HG03558 (cell line): ENCODE measurements at regions not wholly inside any gene's neighbourhood (a gene's known extent, or its start where the extent isn't known, plus 50 kb on each side); places are given as distances from the start of the nearest gene placed in this dataset.
"Not testable (repeated sequence)": the region's sequence is repeated elsewhere in the genome, so short reads cannot be mapped to it uniquely, and the experiment has no call there.

Experiments used
- ATAC-seq: cut with Tn5 transposase; IDR thresholded peaks from one replicate; pipeline ENCODE4 v1.9.1; 2021; ENCODE audit warnings: moderate number of reproducible peaks; ENCODE audit not compliant: unreplicated experiment; ENCODE audit errors: extremely low read depth

GRCh38 chr5:116922532-116922931 lies 347.9 kb upstream of the SEMA6A start:
- ATAC-seq: peak; percentile 83

DNA sequence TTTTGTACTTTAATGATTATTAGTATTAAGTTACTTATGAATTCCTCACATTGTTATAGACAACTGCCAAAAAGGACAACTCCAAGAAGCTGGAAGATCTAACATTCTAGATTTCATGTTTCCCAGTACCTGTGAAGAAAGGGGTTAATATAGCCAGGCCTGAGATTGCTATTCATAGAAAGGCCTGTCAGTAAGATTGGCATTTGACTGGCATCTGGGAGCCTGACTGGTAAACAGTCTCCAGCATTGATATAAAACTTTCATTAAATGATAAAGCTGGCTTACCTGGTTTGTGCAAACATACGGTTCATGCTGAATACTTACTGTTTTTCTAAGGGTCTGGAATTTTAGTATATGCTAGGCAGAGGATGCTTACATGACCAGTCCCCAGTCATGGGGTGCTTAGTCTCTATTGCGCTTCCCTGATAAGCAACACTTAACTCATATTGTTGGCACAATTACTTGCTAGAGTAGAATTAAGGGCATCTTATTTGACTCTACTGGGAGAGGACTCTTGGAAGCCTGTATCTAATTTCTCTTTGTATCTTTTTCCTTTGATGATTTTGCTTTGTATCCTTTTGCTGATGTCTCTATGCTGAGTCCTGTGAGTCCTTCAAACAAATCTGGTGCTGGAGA lies 340.4 kb upstream of the SEMA6A start:
- ATAC-seq: no peak

- ATAC-seq: no peak
Observed at GRCh38 chr5:116912221-116912620, 337.6 kb upstream of the SEMA6A start.

DNA sequence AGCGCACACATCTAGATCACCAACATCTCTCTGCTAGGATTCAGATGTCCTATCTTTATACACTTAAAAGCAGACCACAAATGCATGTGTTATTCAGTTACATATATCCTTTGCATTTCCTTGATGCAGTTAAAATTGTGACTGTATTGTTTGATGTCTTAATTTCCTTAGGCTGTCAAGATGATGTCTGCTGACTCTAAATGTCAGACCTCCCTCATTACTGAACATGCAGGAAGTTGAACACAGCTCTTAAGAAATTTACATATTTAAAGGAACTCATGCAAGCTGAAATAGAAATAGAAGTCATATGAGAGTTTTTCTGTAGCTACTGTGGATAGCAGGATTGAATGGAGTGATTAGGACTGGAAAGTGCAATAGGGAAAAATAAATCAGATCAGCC lies 336.5 kb upstream of the SEMA6A start:
- no peak for ATAC-seq

DNA sequence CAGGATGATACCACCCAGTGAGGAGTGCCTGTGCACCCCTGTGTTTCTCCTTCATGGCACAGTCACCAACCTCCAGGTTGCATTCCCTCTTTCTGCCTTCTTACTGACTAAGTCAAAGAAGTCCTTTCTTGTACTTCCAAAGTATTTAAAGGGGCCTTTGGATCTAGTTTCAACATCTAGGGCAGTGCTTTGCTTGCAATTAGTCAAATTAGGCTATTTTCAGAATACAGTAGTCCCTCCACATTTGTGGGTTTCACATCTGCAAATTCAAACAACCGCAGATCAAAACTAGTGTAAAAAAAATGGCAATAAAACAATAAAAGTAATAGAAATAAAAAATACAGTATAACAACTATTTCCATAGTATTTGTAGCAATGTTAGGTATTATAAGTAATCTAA lies 333.9 kb upstream of the SEMA6A start:
- peak; percentile 53 for ATAC-seq

DNA sequence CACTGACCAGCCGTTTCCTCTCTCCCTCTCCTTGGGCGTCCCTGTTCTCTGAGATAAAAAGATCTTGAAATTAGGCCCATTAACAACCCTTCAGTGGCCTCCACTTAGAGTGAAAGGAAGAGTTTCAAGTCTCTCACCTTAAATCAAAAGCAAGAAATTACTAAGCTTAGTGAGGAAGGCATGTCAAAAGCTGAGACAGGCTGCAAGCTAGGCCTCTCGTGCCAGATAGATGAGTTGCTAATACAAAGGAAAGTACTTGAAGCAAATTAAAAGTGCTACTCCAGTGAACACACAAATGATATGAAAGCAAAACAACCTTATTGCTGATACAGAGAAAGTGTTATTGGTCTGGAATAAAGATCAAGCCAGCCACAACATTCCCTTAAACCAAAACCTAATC lies 331.3 kb upstream of the SEMA6A start:
- ATAC-seq: no peak

DNA sequence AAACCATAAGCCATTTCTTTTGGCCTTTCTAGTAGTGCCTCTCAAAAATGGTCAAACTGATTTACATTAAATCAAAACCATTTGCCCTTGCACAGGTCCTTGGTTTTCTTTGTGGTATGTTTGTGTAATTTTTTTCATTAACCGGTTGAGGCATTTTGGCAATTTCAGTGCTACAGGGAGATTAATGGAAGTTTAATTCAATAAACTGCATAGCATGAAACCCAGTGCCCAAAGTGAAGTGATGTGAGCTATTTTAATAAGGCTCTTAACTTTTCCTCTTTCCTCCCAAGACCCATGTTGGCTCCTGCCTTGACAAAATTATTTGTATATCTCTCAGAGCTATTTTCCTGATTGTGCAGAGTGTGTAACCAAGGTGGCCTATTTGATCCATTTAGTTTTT lies 326.2 kb upstream of the SEMA6A start:
- no peak for ATAC-seq

- no peak for ATAC-seq
Observed at GRCh38 chr5:116898917-116899316, 324.3 kb upstream of the SEMA6A start.

DNA sequence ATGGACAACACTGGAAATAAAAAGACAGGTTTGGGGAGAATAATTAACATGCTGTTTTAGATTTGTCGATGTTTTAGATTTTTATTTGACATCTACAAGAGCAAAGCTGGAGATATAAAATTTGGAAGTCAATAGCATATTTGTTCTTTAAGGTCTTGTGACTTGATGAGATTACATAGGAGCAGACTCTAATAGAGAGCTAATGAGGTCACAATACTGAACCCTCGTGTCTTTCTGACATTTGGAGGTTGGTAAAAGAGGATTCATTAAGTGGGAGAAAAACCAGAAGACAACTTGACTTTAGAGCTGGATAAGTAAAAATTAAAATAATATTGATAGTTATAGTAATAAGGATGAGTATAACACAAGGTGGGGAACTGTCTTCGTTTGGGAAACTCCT lies 322.7 kb upstream of the SEMA6A start:
- no peak for ATAC-seq

DNA sequence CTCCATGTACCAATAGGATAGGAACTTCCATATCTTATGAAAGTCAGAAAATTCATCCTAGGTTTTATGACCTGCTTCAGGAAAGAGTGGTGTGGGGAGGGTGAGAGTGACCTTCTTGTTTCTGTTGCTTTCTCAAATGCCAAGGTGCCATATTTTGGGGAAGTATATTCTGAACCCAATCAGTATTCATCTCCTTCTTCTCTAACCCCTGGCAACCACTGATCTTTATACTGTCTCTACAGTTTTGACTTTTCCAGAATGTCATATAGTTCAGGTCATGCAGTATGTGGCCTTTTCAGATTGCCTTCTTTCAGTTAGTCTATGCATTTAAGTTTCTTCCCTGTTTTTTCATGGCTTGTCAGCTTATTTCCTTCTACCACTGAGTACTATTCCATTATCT lies 321.4 kb upstream of the SEMA6A start:
- ATAC-seq: no peak

DNA sequence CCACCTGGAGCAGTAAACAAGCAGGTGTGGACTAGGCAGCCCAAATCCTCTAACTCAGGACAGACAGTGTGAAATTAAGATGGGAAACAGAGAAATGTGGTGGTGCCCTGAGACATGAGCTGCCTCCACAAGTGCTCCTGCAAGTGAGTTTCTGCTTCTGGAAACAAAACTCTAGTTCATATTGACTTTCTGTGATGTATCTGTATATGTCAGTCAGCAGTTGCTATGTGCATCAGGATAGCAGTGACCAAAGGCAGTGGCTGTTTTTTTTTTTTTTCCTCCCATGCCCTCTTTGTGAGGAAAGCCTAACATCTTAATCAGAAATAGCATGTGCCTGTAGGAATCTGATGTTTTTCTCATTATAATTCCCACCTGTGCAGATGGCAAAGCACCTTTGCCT lies 318.4 kb upstream of the SEMA6A start:
- ATAC-seq: no peak

GRCh38 chr5:116887104-116887503 lies 312.5 kb upstream of the SEMA6A start:
- no peak for ATAC-seq

DNA sequence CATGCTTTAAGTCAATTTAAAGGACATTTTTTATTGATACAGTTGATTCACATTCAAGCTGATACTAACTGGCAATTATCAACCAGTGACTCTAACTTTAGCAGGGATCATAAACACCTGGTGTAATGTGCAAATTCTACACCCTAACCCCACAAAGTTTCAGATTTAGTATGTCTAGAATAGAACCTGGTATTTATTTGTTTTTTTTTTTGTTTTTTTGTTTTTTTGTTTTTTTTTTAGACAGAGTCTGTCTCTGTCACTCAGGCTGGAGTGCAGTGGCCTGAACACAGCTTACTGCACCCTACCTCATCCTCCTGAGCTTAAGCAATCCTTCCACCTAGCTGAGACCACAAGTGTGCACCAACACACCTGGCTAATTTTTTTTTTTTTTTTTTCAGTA lies 311.2 kb upstream of the SEMA6A start:
- peak; percentile 57 for ATAC-seq

DNA sequence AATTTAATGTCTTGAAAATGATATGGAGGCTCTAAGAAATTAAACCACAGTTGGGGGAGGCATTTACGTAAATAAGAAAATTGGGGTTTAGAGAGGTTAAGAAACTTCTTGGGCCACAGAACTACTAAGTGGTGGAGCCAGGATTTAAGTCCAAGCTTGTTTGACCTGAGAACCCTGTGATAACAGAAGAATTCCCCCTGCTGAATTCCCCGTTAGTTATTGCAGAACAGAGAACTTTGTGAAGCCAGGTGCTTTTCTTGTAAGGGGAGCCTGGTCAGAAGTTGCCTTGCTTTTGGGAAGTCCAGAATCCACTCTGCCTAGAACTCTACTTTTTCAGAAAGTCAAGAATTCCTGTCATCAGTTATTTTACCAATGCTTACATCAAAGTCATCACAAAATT lies 309.3 kb upstream of the SEMA6A start:
- ATAC-seq: no peak

DNA sequence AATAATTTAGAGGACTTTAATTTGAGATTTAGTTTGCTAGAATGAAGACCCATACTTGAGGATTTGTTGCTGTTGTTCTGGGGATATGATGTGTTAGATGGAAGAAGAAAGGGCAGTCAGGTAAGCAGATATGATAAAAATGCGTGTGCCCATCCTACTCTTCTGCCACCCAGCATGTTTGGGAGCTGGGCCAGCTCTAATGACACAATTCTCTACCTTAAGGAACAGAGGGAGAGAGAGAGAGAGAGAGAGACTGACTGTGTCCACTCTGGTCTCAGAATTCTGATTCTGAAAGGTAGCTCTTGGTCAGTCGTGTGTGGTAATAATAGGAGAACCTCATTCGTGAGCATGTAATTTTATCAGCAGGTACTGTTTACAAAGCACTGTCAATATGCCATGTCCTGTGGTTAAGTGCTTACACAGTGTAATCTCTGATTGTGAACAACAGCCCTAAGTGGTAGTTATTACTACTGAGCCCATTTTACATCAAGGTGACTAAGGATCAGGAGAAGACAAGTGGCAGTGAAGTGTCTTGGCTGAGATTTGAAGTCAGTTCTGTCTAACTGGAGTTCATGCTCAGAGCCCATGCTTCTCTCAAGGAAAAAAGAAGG lies 307.4 kb upstream of the SEMA6A start:
- no peak for ATAC-seq

GRCh38 chr5:116880601-116881000 lies 306.0 kb upstream of the SEMA6A start:
- ATAC-seq: no peak

DNA sequence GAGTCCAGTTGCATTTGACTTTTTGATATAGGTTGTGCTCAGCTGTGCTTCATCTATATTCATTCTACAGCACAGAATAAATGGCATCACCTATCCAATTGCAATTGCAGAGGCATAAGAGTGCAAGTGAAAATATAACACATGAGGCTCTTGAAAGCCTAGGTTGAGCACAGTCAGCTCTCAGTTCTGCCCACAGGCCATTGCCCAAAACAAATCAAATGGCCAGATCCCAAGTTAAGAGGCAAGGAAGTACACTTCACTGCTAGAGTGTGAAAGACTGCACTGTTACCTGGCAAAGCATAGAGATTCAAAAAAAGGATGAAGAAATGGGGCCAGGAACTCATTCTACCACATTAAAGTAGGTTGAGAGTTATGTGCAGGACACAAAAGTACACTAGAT lies 305.5 kb upstream of the SEMA6A start:
- peak; percentile 67 for ATAC-seq

- no peak for ATAC-seq
Observed at GRCh38 chr5:116876240-116876840, 301.7 kb upstream of the SEMA6A start.

GRCh38 chr5:116872986-116873385 lies 298.4 kb upstream of the SEMA6A start:
- no peak for ATAC-seq

DNA sequence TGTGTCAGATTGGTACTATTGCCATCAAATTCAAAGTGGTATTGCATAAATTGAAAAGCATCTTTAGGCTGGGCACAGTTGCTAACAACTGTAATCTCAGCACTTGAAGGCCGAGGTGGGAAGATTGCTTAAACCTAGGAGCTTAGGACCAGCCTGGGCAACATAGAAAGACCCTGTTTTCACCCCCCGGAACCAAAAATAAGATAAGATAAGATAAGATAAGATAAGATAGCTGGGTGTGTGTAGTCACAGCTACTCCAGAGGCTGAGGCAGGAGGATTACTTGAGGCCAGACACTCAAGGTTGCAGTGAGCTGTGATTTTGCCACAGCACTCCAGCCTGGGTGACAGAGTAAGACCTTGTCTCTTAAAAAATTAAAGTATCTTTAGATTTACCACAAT lies 297.9 kb upstream of the SEMA6A start:
- ATAC-seq: no peak

DNA sequence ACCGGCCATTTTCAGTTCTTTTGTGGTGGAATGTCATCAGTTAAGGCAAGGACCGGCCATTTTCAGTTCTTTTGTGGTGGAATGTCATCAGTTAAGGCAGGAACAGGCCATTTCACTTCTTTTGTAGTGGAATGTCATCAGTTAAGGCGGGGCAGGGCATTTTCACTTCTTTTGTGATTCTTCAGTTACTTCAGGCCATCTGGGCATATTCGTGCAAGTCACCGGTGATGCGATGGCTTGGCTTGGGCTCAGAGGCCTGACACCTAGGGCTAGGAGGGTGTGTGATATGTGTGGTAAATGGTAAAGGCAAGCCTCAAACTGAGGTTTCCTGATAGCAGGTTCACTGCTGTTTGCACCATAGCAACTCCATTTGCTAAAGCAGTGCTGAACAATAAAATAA lies 293.2 kb upstream of the SEMA6A start:
- not testable (repeated sequence) for ATAC-seq

- ATAC-seq: no peak
Observed at GRCh38 chr5:116865651-116866050, 291.0 kb upstream of the SEMA6A start.
